ENCODE measurements at regions not wholly inside any gene's neighbourhood (a gene's known extent, or its start where the extent isn't known, plus 50 kb on each side); places are given as distances from the start of the nearest gene placed in this dataset.

GRCh38 chr6:155654474-155654873 is 198.8 kb upstream of the NOX3 start:
- no peak for TF ChIP-seq CTCF (IDR thresholded peaks at IDR 0.05; ENCODE audit: low read depth, low read length, missing control alignments)
- no peak for DNase-seq (ENCODE audit: low read depth)
- H3K4me3 ChIP-seq (ENCODE audit: low read depth, low read length), result no peak overlapping the region
- in situ Hi-C loops (cut with HindIII; ENCODE audit: low sequenced_read_pairs), result no loop called here

GRCh38 chr6:155648301-155648700 is 192.7 kb upstream of the NOX3 start:
- H3K4me3 ChIP-seq (ENCODE audit: low read depth, low read length), result no peak overlapping the region
- no peak for DNase-seq (ENCODE audit: low read depth)
- TF ChIP-seq CTCF (IDR thresholded peaks at IDR 0.05; ENCODE audit: low read depth, low read length, missing control alignments), result no peak
- in situ Hi-C loops (cut with HindIII; ENCODE audit: low sequenced_read_pairs), result no loop called here

GRCh38 chr6:155647354-155647753 is 191.7 kb upstream of the NOX3 start:
- DNase-seq (ENCODE audit: low read depth), result no peak
- no peak for TF ChIP-seq CTCF (IDR thresholded peaks at IDR 0.05; ENCODE audit: low read depth, low read length, missing control alignments)
- no peak overlapping the region for H3K4me3 ChIP-seq (ENCODE audit: low read depth, low read length)
- in situ Hi-C loops (cut with HindIII; ENCODE audit: low sequenced_read_pairs), result no loop called here

GRCh38 chr6:155646443-155646842 is 190.8 kb upstream of the NOX3 start:
- no peak for TF ChIP-seq CTCF (IDR thresholded peaks at IDR 0.05; ENCODE audit: low read depth, low read length, missing control alignments)
- DNase-seq (ENCODE audit: low read depth), result no peak
- no peak overlapping the region for H3K4me3 ChIP-seq (ENCODE audit: low read depth, low read length)
- in situ Hi-C loops (cut with HindIII; ENCODE audit: low sequenced_read_pairs), result no loop called here

GRCh38 chr6:155645325-155645724 is 189.7 kb upstream of the NOX3 start:
- TF ChIP-seq CTCF (IDR thresholded peaks at IDR 0.05; ENCODE audit: low read depth, low read length, missing control alignments), result no peak
- no peak overlapping the region for H3K4me3 ChIP-seq (ENCODE audit: low read depth, low read length)
- in situ Hi-C loops (cut with HindIII; ENCODE audit: low sequenced_read_pairs), result no loop called here

GRCh38 chr6:155641603-155642002 is 186.0 kb upstream of the NOX3 start:
- in situ Hi-C loops (cut with HindIII; ENCODE audit: low sequenced_read_pairs), result no loop called here
- no peak for TF ChIP-seq CTCF (IDR thresholded peaks at IDR 0.05; ENCODE audit: low read depth, low read length, missing control alignments)
- no peak overlapping the region for H3K4me3 ChIP-seq (ENCODE audit: low read depth, low read length)
- DNase-seq (ENCODE audit: low read depth), result no peak

More at GRCh38 chr6:155645325-155645724, 189.7 kb upstream of the NOX3 start:
- DNase-seq (ENCODE audit: low read depth), result no peak

GRCh38 chr6:155638200-155638599 is 182.6 kb upstream of the NOX3 start:
- in situ Hi-C loops (cut with HindIII; ENCODE audit: low sequenced_read_pairs), result no loop called here
- TF ChIP-seq CTCF (IDR thresholded peaks at IDR 0.05; ENCODE audit: low read depth, low read length, missing control alignments), result no peak
- no peak for DNase-seq (ENCODE audit: low read depth)
- no peak overlapping the region for H3K4me3 ChIP-seq (ENCODE audit: low read depth, low read length)

Measured in astrocyte of the cerebellum (primary cell).